GM19328 (cell line): ENCODE measurements at regions not wholly inside any gene's neighbourhood (a gene's known extent, or its start where the extent isn't known, plus 50 kb on each side); places are given as distances from the start of the nearest gene placed in this dataset.
"Not testable (repeated sequence)": the region's sequence is repeated elsewhere in the genome, so short reads cannot be mapped to it uniquely, and the experiment has no call there.

Experiments
- ATAC-seq: cut with Tn5 transposase; IDR thresholded peaks from one replicate; pipeline ENCODE4 v1.9.1; 2021; ENCODE audit warnings: mild to moderate bottlenecking, moderate library complexity; ENCODE audit not compliant: unreplicated experiment

GRCh38 chr14:46596236-46596635 lies 55.3 kb downstream of the RPL10L start:
- ATAC-seq: no peak

DNA sequence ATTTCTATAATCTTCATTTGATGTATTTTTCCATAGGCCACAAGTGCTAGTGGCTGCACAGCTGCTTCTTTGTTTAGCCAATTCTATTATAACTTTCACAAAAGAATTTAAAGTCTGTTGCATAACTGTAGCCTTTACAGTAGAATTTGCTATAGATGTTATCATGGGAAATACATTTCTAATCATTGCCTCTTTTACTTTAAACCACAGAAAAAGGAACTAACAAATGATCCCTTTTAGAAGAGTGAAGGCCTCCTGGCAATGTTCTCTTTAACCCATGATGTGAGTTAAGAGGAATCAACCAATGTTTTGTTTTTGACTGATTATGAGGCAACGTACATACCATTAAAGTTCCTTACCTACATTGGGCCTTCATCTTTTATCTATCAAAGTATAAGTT lies 68.8 kb downstream of the RPL10L start:
- no peak for ATAC-seq

DNA sequence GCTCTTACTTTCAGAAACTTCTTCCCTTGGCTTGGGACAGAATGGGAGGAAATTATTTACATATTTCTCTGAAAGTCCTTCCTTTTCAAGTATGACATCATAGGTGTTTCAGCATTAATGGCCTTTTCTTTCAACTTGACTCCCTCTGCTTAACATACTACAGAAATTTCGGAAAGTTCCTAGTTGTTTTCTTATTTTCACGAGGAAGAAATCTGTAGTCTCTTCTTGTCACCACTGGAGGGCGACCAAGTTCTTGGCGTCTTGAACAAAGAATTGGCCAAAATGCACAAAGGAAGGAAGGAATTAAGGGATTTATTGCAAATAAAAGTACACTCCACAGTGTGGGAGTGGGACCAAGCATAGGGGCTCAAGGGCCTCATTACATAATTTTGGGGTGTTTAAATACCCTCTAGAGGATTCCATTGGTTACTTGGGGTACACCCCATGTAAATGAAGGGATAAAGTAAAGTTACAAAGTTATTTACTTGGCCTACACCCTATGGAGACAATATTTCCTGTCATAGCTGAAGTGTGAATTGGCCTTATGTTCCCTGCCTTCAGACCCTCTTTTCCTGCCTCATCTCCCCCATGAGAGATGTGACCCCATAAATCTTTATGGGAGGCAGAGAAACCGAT lies 70.4 kb downstream of the RPL10L start:
- no peak for ATAC-seq

DNA sequence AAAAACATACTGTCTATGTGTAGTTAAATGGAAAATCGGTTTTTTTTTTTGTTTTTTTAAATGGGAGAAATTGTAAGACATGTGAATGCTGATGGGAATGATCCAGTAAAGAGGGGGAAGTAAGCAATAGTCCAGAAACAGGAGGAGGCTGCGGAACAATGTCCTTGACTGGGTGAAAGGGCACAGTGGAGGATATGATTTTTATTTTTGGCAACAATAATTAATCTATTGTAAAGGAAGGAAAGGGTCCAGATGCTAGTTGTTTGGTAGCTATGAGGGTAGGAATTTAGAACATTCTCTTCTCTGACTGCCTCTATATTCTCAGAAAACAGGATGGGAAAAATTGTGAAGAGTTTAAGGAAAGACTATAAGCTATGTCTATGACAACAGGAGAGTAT lies 76.6 kb downstream of the RPL10L start:
- no peak for ATAC-seq

GRCh38 chr14:46574221-46574977 lies 77.2 kb downstream of the RPL10L start:
- ATAC-seq: no peak

GRCh38 chr14:46573498-46573897 lies 78.1 kb downstream of the RPL10L start:
- no peak for ATAC-seq

DNA sequence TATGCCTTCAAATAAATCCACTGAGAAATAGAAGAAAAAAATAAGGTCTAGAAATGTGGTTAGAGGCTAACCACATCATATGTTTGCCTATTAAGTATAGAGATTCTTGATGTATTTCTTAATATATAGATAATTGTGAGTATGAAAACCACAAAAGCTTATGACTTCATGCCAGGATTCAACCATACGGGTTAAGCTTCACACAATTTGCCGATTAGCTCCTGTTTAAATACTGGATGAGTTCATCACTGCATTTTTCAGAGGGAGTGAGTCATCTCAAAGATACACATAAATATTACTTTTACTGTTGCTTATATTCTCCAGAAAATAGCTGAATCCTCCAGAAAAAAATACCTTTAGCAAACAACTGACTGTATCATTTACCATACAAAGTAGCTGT lies 79.6 kb downstream of the RPL10L start:
- ATAC-seq: no peak

DNA sequence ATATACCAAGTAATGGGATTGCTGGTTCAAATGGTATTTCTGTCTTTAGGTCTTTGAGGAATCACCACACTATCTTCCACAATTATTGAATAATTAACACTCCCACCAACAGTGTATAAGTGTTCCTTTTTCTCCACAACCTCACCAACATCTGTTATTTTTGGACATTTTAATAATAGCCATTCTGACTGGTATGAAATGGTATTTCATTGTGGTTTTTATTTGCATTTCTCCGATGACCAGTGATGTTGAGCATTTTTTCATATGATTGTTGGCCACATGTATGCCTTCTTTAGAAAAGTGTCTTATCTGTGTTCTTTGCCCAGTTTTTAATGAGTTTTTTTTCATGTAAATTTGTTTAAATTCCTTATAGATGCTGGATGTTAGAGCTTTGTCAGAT lies 83.4 kb downstream of the RPL10L start:
- not testable (repeated sequence) for ATAC-seq

- no peak for ATAC-seq
Observed at GRCh38 chr14:46550836-46551235, 100.7 kb downstream of the RPL10L start.

DNA sequence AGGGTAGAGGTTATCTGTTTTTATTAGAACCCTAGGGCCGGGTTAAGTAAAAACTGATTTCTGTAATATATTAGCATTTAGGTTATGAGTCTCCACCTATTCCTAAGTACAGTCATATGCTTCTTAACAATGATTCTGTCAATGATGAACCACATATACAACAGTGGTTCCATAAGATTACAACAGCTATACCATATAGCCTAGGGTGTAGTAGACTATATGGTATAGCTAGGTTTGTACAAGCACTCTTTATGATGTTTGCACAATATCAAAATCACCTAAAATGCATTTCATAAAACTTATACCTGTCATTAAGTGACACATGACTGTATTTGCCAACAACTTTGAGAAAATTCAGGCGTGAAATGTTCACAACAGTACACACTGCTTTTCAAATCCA lies 110.6 kb downstream of the RPL10L start:
- no peak for ATAC-seq

GRCh38 chr14:46519121-46519520 lies 132.5 kb downstream of the RPL10L start:
- ATAC-seq: no peak

DNA sequence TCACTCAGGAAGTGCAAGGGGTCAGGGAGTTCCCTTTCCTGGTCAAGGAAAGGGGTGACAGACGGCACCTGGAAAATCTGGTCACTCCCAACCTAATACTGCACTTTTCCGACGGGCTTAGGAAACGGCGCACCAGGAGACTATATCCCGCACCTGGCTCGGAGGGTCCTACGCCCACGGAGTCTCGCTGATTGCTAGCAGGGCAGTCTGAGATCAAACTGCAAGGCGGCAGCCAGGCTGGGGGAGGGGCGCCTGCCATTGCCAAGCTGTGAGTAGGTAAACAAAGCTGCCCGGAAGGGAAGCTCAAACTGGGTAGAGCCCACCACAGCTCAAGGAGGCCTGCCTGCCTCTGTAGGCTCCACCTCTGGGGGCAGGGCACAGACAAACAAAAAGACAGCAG lies 142.8 kb downstream of the RPL10L start:
- ATAC-seq: not testable (repeated sequence)

GRCh38 chr14:46499521-46499920 lies 152.1 kb downstream of the RPL10L start:
- no peak for ATAC-seq

DNA sequence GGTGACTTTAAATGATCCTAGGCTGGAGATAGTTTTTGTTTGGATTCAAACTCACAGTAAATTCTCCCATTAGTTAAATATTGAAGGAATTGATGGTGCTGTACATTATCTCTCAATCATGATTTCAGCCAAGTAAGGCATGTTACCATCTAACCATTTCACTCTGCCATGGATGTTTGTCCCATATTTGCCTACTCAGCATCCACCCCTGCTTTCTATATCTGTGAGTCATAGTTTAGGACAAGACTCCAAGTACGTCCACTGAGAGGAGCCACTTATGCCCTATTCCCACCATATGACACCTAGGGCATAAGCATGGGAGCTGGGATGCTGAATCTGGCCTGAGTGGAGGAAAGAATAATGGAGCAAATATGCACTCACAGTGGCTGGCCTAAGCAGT lies 155.2 kb downstream of the RPL10L start:
- no peak for ATAC-seq

- ATAC-seq: peak; percentile 72
Observed at GRCh38 chr14:46490238-46490685, 161.3 kb downstream of the RPL10L start.

DNA sequence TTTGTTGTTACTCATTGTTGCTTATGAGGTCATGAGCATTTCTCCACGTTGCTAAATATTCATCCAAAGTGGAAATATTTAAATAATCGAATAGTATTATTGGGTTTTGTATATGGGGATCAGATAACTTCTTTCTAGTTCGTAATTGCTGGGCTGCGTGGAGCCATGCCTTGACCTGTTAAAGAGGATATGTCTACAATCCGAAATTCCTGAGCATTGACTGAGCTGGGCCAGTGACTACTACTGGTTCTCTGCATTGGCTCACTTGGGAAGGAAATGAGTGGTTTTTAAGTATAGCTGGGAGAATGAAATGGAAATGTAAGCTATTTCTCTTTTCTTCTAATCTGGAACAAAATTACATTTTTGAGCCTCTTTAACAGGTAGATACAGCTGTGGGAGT lies 163.2 kb downstream of the RPL10L start:
- no peak for ATAC-seq

GRCh38 chr14:46487582-46488350 lies 163.8 kb downstream of the RPL10L start:
- no peak for ATAC-seq

DNA sequence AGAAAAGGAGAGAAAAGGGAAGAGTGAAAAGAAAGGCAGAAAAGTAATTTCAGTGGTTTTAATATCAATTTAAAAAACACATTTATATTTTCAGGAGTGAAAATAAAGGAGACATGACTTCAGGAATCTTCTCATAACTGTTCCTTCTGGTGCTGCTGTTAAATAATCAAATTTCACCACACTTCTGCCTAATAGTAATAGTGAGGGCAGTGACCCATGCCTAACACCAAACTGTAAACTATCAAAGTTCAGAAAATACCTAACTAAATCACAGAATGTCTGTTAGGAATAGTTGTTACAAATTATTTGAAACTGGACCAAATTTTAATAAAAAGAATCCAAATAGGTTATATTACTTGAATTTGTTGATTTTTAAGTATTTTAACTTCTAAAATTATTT lies 169.4 kb downstream of the RPL10L start:
- ATAC-seq: no peak

- ATAC-seq: no peak
Observed at GRCh38 chr14:46480817-46481216, 170.8 kb downstream of the RPL10L start.

- ATAC-seq: no peak
Observed at GRCh38 chr14:46472261-46472660, 179.3 kb downstream of the RPL10L start.

DNA sequence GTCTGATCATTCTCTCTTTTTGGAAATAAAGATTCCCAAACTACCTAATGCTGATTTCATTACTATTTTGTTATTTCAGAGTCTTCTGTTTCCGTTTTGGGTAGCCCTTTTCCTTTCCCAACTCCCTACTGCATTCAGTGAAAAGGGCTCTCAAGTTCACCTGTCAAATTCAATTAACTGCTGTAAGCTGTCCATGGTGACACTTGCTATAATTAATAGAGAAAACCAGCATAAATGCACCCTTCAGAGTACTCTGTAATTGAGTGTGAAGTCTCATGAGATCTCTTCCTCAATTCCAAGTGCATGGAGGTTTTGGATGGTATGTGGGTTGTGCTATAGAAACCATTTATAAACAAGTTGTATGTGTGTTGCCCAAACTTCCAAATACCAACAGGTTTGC lies 187.2 kb downstream of the RPL10L start:
- ATAC-seq: no peak

GRCh38 chr14:46451800-46452199 lies 199.8 kb downstream of the RPL10L start:
- no peak for ATAC-seq
